HL-60 (cell line): ENCODE measurements at regions not wholly inside any gene's neighbourhood (a gene's known extent, or its start where the extent isn't known, plus 50 kb on each side); places are given as distances from the start of the nearest gene placed in this dataset.

Source experiments
- POLR2AphosphoS5 ChIP-seq: IDR thresholded peaks from 2 replicates; pipeline ENCODE4 v1.6.1; 2012; ENCODE audit warnings: low read depth
- TF ChIP-seq, protein P1 (sequence below): IDR thresholded peaks from 2 replicates; pipeline ENCODE4 v1.6.1; 2012; ENCODE audit warnings: low read depth; ENCODE audit not compliant: insufficient replicate concordance
- TF ChIP-seq, protein P2 (sequence below): IDR thresholded peaks from one replicate; pipeline ENCODE4 v1.5.1; 2011; ENCODE audit warnings: low read length, control low read depth, inconsistent platforms; ENCODE audit not compliant: insufficient read depth

DNA sequence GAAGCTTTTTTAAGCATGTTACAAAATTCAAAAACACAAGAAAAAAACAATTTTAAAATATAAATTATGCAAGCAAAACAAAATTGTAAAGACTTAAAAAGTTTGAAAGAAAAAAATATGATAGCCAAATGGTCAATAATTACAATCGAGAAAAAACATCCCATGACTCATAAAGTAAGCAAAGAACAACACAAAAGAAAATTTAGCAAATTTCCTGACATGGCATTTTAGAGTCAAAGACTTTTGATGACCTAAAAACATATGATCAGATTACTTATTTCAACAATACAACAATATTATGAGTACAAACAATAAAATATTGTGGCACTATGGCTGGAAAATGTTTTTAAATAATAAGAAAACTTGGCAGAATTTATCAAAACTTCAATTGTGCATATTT is 312.1 kb upstream of the MEOX2 start:
- TF ChIP-seq, protein P1, sequence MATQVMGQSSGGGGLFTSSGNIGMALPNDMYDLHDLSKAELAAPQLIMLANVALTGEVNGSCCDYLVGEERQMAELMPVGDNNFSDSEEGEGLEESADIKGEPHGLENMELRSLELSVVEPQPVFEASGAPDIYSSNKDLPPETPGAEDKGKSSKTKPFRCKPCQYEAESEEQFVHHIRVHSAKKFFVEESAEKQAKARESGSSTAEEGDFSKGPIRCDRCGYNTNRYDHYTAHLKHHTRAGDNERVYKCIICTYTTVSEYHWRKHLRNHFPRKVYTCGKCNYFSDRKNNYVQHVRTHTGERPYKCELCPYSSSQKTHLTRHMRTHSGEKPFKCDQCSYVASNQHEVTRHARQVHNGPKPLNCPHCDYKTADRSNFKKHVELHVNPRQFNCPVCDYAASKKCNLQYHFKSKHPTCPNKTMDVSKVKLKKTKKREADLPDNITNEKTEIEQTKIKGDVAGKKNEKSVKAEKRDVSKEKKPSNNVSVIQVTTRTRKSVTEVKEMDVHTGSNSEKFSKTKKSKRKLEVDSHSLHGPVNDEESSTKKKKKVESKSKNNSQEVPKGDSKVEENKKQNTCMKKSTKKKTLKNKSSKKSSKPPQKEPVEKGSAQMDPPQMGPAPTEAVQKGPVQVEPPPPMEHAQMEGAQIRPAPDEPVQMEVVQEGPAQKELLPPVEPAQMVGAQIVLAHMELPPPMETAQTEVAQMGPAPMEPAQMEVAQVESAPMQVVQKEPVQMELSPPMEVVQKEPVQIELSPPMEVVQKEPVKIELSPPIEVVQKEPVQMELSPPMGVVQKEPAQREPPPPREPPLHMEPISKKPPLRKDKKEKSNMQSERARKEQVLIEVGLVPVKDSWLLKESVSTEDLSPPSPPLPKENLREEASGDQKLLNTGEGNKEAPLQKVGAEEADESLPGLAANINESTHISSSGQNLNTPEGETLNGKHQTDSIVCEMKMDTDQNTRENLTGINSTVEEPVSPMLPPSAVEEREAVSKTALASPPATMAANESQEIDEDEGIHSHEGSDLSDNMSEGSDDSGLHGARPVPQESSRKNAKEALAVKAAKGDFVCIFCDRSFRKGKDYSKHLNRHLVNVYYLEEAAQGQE, result no peak
- TF ChIP-seq, protein P2, sequence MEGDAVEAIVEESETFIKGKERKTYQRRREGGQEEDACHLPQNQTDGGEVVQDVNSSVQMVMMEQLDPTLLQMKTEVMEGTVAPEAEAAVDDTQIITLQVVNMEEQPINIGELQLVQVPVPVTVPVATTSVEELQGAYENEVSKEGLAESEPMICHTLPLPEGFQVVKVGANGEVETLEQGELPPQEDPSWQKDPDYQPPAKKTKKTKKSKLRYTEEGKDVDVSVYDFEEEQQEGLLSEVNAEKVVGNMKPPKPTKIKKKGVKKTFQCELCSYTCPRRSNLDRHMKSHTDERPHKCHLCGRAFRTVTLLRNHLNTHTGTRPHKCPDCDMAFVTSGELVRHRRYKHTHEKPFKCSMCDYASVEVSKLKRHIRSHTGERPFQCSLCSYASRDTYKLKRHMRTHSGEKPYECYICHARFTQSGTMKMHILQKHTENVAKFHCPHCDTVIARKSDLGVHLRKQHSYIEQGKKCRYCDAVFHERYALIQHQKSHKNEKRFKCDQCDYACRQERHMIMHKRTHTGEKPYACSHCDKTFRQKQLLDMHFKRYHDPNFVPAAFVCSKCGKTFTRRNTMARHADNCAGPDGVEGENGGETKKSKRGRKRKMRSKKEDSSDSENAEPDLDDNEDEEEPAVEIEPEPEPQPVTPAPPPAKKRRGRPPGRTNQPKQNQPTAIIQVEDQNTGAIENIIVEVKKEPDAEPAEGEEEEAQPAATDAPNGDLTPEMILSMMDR, result no peak
- no peak for TF ChIP-seq POLR2AphosphoS5
